HG02642 (cell line): ENCODE measurements at regions not wholly inside any gene's neighbourhood (a gene's known extent, or its start where the extent isn't known, plus 50 kb on each side); places are given as distances from the start of the nearest gene placed in this dataset.
"Not testable (repeated sequence)": the region's sequence is repeated elsewhere in the genome, so short reads cannot be mapped to it uniquely, and the experiment has no call there.

Source experiments
- ATAC-seq: cut with Tn5 transposase; IDR thresholded peaks from one replicate; pipeline ENCODE4 v1.9.1; 2021; ENCODE audit warnings: mild to moderate bottlenecking; ENCODE audit not compliant: unreplicated experiment, poor library complexity

GRCh38 chr3:163614886-163615285 is 1463.4 kb downstream of the SI start:
- no peak for ATAC-seq

GRCh38 chr3:163605915-163606314 is 1472.4 kb downstream of the SI start:
- ATAC-seq = no peak

- no peak for ATAC-seq
These were observed 1476.9 kb downstream of the SI start for GRCh38 chr3:163601426-163601825.

- no peak for ATAC-seq
These were observed 1491.0 kb downstream of the SI start for GRCh38 chr3:163587342-163587741.

- ATAC-seq = no peak
These were observed 1495.3 kb downstream of the SI start for GRCh38 chr3:163582967-163583366.

- no peak for ATAC-seq
These were observed 1501.0 kb downstream of the SI start for GRCh38 chr3:163577271-163577670.

- ATAC-seq = no peak
These were observed 1502.0 kb downstream of the SI start for GRCh38 chr3:163576314-163576713.

GRCh38 chr3:163573324-163573723 is 1505.0 kb downstream of the SI start:
- no peak for ATAC-seq

GRCh38 chr3:163572856-163573255 is 1505.4 kb downstream of the SI start:
- no peak for ATAC-seq

GRCh38 chr3:163563485-163563884 is 1514.8 kb downstream of the SI start:
- no peak for ATAC-seq

- no peak for ATAC-seq
These were observed 1515.7 kb downstream of the SI start for GRCh38 chr3:163562625-163563024.

- no peak for ATAC-seq
These were observed 1517.1 kb downstream of the SI start for GRCh38 chr3:163561151-163561550.

- no peak for ATAC-seq
These were observed 1517.8 kb downstream of the SI start for GRCh38 chr3:163560459-163560858.

- no peak for ATAC-seq
These were observed 1521.3 kb downstream of the SI start for GRCh38 chr3:163556813-163557523.

- no peak for ATAC-seq
These were observed 1522.4 kb downstream of the SI start for GRCh38 chr3:163555918-163556317.

- ATAC-seq = no peak
These were observed 1525.7 kb downstream of the SI start for GRCh38 chr3:163552659-163552966.

GRCh38 chr3:163551915-163552658 is 1526.2 kb downstream of the SI start:
- ATAC-seq = not testable (repeated sequence)

GRCh38 chr3:163548015-163548414 is 1530.3 kb downstream of the SI start:
- no peak for ATAC-seq

GRCh38 chr3:163547014-163547685 is 1531.1 kb downstream of the SI start:
- no peak for ATAC-seq

- ATAC-seq = no peak
These were observed 1534.6 kb downstream of the SI start for GRCh38 chr3:163543662-163544061.

- no peak for ATAC-seq
These were observed 1536.7 kb downstream of the SI start for GRCh38 chr3:163541629-163542028.
